Suprapubic skin (tissue), 4 donors: ENCODE measurements at regions not wholly inside any gene's neighbourhood (a gene's known extent, or its start where the extent isn't known, plus 50 kb on each side); places are given as distances from the start of the nearest gene placed in this dataset.
"Not testable (repeated sequence)": the region's sequence is repeated elsewhere in the genome, so short reads cannot be mapped to it uniquely, and the experiment has no call there.

Source experiments
- DNase-seq, 2 donors: peaks; one replicate each; pipeline ENCODE4 v3.0.0-alpha.2; 2019; ENCODE audit warnings: low spot score in 2 of 2
- H3K27ac ChIP-seq: fragments of 200-600 bp; sonication (generic); one replicate; pipeline ENCODE4 v1.5.1; 2019
- H3K27me3 ChIP-seq: fragments of 200-600 bp; sonication (generic); one replicate; pipeline ENCODE4 v1.5.1; 2019
- H3K36me3 ChIP-seq: fragments of 200-600 bp; sonication (generic); one replicate; pipeline ENCODE4 v1.5.1; 2019
- H3K4me1 ChIP-seq: fragments of 200-600 bp; sonication (generic); one replicate; pipeline ENCODE4 v1.5.1; 2019
- H3K4me3 ChIP-seq: fragments of 200-600 bp; sonication (generic); one replicate; pipeline ENCODE4 v1.5.1; 2019; ENCODE audit warnings: mild to moderate bottlenecking
- H3K9me3 ChIP-seq: fragments of 200-600 bp; sonication (generic); one replicate; pipeline ENCODE4 v1.5.1; 2019
- CTCF ChIP-seq, 2 donors: fragments of 200-600 bp in 1 of 2; fragments of 450-650 bp in 1 of 2; sonication (generic) in 1 of 2; IDR thresholded peaks; one replicate each; pipeline ENCODE4 v1.5.1; 2016 to 2019; ENCODE audit warnings: antibody characterized with exemption in 2 of 2, mild to moderate bottlenecking in 1 of 2, moderate library complexity in 1 of 2
- EP300 ChIP-seq: sonication (generic); formaldehyde crosslinking; IDR thresholded peaks from one replicate; pipeline ENCODE4 v1.6.1; 2017; ENCODE audit warnings: antibody characterized with exemption
- POLR2A ChIP-seq, 2 donors: fragments of 450-650 bp; IDR thresholded peaks; one replicate each; pipeline ENCODE4 v1.6.1; 2017; ENCODE audit warnings: antibody characterized with exemption in 2 of 2, mild to moderate bottlenecking in 2 of 2, moderate library complexity in 2 of 2
- POLR2AphosphoS5 ChIP-seq, 3 donors: sonication (generic); formaldehyde crosslinking; IDR thresholded peaks; one replicate each; pipeline ENCODE4 v1.6.1; 2017; ENCODE audit warnings: antibody characterized with exemption in 3 of 3
- WGBS: methylation state at CpG from one replicate; pipeline ENCODE4 v1.1.5; 2018; 5-methylcytosine and 5-hydroxymethylcytosine counted together

GRCh38 chr6:159540883-159541282 lies 152.2 kb downstream of the SOD2 start:
- Histone ChIP-seq H3K9me3 (no peaks in the 10 kb centered on the region), H3K4me3 (no peak overlapping the region), H3K4me1 (no peaks in the 10 kb centered on the region), H3K36me3 (no peaks in the 10 kb centered on the region), H3K27me3 (no peaks in the 10 kb centered on the region), H3K27ac (no peak overlapping the region)
- no peak for DNase-seq
- TF ChIP-seq CTCF (IDR thresholded peaks at IDR 0.05) (no peak), POLR2A (IDR thresholded peaks at IDR 0.05) (no peak), POLR2AphosphoS5 (IDR thresholded peaks at IDR 0.05) (no peak), EP300 (no peak)
- WGBS: 69% methylated on average over 6 of the region's 6 CpGs

GRCh38 chr6:159540152-159540551 lies 152.9 kb downstream of the SOD2 start:
- H3K9me3 ChIP-seq: no peaks in the 10 kb centered on the region
- no peaks in the 10 kb centered on the region for H3K36me3 ChIP-seq
- TF ChIP-seq EP300: no peak
- no peak for TF ChIP-seq CTCF (IDR thresholded peaks at IDR 0.05)
- no peak for TF ChIP-seq POLR2A (IDR thresholded peaks at IDR 0.05)
- TF ChIP-seq POLR2AphosphoS5 (IDR thresholded peaks at IDR 0.05): no peak
- no peaks in the 10 kb centered on the region for H3K4me1 ChIP-seq
- DNase-seq: no peak
- no peak overlapping the region for H3K27ac ChIP-seq
- H3K4me3 ChIP-seq: no peak overlapping the region
- WGBS: 45% methylated on average over 12 of the region's 12 CpGs
- H3K27me3 ChIP-seq: no peaks in the 10 kb centered on the region

GRCh38 chr6:159538031-159538430 lies 155.0 kb downstream of the SOD2 start:
- H3K27ac ChIP-seq, H3K36me3 ChIP-seq, H3K4me1 ChIP-seq, H3K4me3 ChIP-seq, H3K27me3 ChIP-seq, DNase-seq, H3K9me3 ChIP-seq: not testable (repeated sequence)
- WGBS: 90% methylated on average over 1 of the region's 1 CpG

DNA sequence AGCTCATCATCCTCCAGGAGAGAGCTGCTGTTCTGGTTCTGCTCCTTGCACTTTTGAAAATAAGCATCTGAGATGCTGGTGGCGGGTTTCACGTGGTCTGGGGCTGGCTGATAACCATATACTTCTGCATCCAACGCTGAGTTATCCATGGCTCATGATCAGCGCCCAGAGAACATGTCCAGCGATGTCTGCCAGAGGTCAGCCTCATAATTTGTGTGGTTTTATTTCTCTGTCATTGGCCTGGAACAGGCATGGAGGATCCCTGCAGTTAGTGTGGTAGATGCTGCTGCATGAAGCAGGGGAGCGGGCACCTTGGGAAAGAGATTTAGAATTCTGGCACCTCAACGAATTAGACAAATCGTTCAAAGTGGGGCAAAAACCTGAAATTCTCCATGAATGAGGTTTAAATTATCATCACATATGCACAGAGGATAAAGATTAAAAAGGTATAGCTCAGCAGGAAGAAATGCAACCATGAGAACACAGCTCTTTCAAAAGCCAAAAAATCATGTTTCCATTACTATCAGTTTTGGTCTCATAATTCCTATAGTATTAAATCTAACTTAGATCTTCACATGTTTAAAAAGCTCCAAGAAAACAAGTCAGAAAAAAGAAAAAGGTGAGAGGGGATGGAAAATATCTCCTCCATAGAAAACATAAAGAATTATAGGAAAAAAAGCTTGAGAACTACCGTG lies 157.2 kb downstream of the SOD2 start:
- TF ChIP-seq CTCF (IDR thresholded peaks at IDR 0.05) (no peak), EP300 (no peak), POLR2AphosphoS5 (IDR thresholded peaks at IDR 0.05) (no peak), POLR2A (IDR thresholded peaks at IDR 0.05) (no peak)
- Histone ChIP-seq H3K27me3 (no peaks in the 10 kb centered on the region), H3K9me3 (no peaks in the 10 kb centered on the region), H3K4me3 (no peak overlapping the region), H3K4me1 (no peaks in the 10 kb centered on the region), H3K27ac (no peak overlapping the region), H3K36me3 (no peaks in the 10 kb centered on the region)
- 79% methylated on average over 7 of the region's 9 CpGs for WGBS
- DNase-seq: no peak

GRCh38 chr6:159533568-159533967 lies 159.5 kb downstream of the SOD2 start:
- no peak overlapping the region for H3K27ac ChIP-seq
- H3K4me3 ChIP-seq: no peak overlapping the region
- no peaks in the 10 kb centered on the region for H3K4me1 ChIP-seq
- DNase-seq: no peak
- TF ChIP-seq POLR2AphosphoS5 (IDR thresholded peaks at IDR 0.05) (no peak), EP300 (no peak), POLR2A (IDR thresholded peaks at IDR 0.05) (no peak), CTCF (IDR thresholded peaks at IDR 0.05) (no peak)
- no peaks in the 10 kb centered on the region for H3K36me3 ChIP-seq
- WGBS: 59% methylated on average over 6 of the region's 6 CpGs
- H3K27me3 ChIP-seq: no peaks in the 10 kb centered on the region
- H3K9me3 ChIP-seq: no peaks in the 10 kb centered on the region

DNA sequence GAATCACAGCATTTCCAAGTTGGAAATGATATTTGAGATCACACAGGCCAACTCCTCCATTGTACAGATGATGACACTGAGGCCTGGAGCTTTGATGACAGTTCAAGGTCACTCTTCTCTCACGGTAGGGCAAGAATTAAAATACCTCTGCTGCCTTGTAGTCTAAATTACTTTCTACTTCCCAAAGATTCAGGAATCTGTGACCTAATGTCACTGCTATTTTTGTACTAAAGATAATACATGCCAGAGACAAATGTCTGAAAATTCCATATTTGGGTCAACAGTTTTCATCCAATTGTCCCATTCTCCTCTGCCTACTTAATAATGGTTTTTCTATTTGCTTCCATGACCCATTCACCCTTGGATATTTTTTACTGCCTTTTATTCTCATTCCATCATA lies 160.0 kb downstream of the SOD2 start:
- no peaks in the 10 kb centered on the region for H3K9me3 ChIP-seq
- no peaks in the 10 kb centered on the region for H3K27me3 ChIP-seq
- H3K4me3 ChIP-seq: no peak overlapping the region
- H3K27ac ChIP-seq: no peak overlapping the region
- no peak for DNase-seq
- H3K36me3 ChIP-seq: no peaks in the 10 kb centered on the region
- no peak for TF ChIP-seq EP300
- no peak for TF ChIP-seq POLR2AphosphoS5 (IDR thresholded peaks at IDR 0.05)
- no peak for TF ChIP-seq CTCF (IDR thresholded peaks at IDR 0.05)
- TF ChIP-seq POLR2A (IDR thresholded peaks at IDR 0.05): no peak
- H3K4me1 ChIP-seq: no peaks in the 10 kb centered on the region
- 65% methylated on average over 1 of the region's 1 CpG for WGBS
